ENCODE measurements at regions not wholly inside any gene's neighbourhood (a gene's known extent, or its start where the extent isn't known, plus 50 kb on each side); places are given as distances from the start of the nearest gene placed in this dataset.

DNA sequence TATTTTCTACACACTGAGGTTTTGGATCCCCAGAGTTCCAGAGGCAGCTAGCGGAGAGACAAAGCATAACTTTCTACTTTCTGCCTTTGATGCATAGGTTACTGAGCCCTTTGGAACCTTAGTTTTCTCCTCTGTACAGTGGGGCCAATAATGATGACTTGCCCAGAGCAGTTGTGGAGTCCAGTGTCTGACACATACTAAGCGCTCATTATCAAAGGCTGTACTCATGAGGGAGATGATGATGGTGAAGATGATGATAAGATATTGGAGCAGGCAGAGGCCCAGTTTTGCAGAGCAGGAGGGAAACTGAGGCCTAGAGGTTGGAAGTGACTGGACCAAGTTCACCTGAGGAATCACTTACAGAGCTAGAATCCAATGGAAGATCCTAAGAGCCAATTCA is 458.0 kb downstream of the MIAT start:
- no peak overlapping the region for H3K4me3 ChIP-seq (ENCODE audit: low read length)
- TF ChIP-seq CTCF (conservative IDR thresholded peaks at IDR 0.05; ENCODE audit: low read length), result no peak
- DNase-seq (ENCODE audit: low read depth), result no peak

DNA sequence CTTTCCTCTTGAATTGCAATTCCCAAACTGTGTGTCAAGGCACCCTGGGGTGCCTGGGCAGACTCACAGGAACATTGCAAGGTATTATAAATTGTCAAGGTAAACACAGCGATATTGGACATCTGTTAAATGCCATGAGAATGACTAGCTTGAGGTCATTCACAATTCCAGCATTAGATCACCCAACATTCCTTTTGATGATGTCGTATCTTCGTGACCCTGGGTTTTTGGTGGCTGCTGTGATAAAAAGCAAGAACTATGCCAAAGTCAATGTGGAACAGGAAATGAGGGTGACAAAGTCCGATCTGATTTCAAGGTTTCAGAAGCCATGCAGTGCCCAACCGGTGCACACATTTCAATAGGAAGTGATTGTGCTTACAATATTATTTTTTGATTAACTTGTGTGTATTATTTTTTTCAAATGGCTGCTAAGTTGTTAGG is 458.4 kb downstream of the MIAT start:
- DNase-seq (ENCODE audit: low read depth), result peak; percentile 79
- no peak overlapping the region for H3K4me3 ChIP-seq (ENCODE audit: low read length)
- no peak for TF ChIP-seq CTCF (conservative IDR thresholded peaks at IDR 0.05; ENCODE audit: low read length)

GRCh38 chr22:27116312-27117086 is 459.1 kb downstream of the MIAT start:
- TF ChIP-seq CTCF (conservative IDR thresholded peaks at IDR 0.05; ENCODE audit: low read length), result no peak
- no peak overlapping the region for H3K4me3 ChIP-seq (ENCODE audit: low read length)
- DNase-seq (ENCODE audit: low read depth), result no peak

GRCh38 chr22:27120036-27120435 is 462.6 kb downstream of the MIAT start:
- DNase-seq (ENCODE audit: low read depth), result no peak
- no peak for TF ChIP-seq CTCF (conservative IDR thresholded peaks at IDR 0.05; ENCODE audit: low read length)
- H3K4me3 ChIP-seq (ENCODE audit: low read length), result no peak overlapping the region

- TF ChIP-seq CTCF (conservative IDR thresholded peaks at IDR 0.05; ENCODE audit: low read length), result no peak
- no peak for DNase-seq (ENCODE audit: low read depth)
- no peak overlapping the region for H3K4me3 ChIP-seq (ENCODE audit: low read length)
These were observed 465.2 kb downstream of the MIAT start for GRCh38 chr22:27122574-27122973.

GRCh38 chr22:27123880-27124279 is 466.5 kb downstream of the MIAT start:
- TF ChIP-seq CTCF (conservative IDR thresholded peaks at IDR 0.05; ENCODE audit: low read length), result no peak
- DNase-seq (ENCODE audit: low read depth), result no peak
- H3K4me3 ChIP-seq (ENCODE audit: low read length), result no peak overlapping the region

DNA sequence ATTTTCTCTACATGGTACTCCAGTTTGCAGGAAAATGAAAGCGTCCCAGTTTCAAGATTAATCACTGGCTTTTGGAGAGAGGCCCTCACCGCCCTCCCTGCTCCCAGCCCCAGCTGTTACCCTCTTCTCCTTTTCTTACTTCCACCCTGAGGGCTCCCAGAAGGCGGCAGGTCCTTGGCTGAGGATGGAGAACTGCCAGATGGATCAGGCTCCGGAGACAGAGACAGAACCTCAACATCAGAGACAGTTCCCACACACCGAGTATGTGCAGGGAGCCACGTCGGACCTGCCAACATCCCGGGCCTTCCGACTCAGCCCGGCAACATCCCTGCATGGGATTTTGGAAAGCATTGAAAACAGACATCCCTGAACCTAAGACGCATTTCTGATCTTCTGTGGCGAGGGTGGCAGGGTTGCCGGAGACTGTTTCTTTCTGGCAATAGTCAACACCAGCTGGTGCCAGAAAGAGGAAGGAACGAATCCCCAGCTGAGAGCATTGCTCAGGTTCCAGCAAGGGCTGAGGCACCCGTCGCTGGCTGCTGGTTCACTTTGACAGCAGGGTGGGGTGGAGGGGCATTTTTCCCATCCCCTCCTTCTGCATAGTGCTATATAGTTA is 467.1 kb downstream of the MIAT start:
- DNase-seq (ENCODE audit: low read depth), result peak; percentile 51
- no peak for TF ChIP-seq CTCF (conservative IDR thresholded peaks at IDR 0.05; ENCODE audit: low read length)
- H3K4me3 ChIP-seq (ENCODE audit: low read length), result peak overlapping the region; percentile 21; the same call in 1 of the 2 replicates

Data from AG10803 (cell line).